ENCODE measurements at regions not wholly inside any gene's neighbourhood (a gene's known extent, or its start where the extent isn't known, plus 50 kb on each side); places are given as distances from the start of the nearest gene placed in this dataset.
"Not testable (repeated sequence)": the region's sequence is repeated elsewhere in the genome, so short reads cannot be mapped to it uniquely, and the experiment has no call there.

DNA sequence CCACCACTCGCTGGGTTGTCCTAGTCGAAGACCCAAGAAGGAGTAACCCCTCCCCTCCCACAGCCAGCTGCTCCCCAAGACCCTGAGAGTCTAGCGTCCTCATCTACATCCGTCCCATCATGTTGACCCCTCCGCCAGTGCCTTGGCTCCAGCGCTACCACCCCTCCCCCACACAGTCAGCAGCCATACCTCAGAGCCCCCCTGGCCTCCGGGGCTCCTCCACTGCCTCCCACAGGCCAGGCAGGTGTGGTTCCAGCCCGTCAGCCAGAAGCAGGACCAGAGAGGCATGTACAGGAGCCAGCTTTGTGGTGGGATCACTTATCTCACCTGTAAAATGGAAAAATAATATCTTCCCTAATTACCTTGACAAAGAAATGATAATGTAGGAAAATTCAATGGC, 51.5 kb upstream of the PHF21B start:
- no peak for DNase-seq

DNA sequence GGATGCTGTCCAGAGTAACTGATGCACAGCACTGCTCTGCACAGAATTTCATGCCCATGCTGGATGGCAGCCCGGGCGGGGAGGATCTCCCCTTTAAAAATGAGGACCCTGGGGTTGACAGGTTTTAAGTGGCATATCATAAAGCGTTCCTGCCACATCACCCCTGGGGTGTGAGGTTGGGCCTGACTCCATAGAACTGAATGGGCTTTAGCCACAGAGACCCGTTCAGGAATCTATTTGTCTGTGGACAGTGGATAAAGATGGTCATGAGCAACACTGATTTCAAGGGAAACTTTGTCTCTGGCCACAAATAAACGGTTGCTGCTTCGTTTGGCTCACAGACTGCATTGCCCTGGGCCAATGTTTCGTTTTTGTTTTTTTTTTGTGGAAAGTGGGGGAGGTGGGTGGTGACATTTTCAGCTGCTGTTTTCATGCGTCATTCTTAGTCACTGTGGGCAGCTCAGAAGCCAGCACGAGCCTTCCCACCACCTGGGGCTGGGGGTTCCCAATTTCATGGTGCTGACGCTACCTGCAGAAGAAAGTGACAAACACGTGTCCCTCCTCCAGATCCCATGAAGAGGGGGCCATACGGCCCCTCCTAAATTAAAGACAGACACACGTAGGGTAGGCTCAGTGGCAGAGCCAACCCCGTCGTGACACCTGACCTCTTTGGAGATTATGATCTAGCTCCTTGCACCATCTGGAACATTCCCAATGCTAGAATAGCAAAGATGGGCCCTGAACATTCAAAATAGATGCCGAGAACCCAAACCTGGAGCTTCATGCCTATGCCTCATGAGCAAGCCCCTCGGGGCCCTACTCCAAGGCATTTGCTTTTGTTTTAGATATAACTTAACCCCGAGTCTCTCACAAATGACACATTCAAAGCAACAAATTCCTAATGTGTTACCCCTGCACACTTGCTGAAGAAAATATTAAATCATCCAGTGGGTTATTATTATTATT, 54.8 kb upstream of the PHF21B start:
- DNase-seq: no peak

DNA sequence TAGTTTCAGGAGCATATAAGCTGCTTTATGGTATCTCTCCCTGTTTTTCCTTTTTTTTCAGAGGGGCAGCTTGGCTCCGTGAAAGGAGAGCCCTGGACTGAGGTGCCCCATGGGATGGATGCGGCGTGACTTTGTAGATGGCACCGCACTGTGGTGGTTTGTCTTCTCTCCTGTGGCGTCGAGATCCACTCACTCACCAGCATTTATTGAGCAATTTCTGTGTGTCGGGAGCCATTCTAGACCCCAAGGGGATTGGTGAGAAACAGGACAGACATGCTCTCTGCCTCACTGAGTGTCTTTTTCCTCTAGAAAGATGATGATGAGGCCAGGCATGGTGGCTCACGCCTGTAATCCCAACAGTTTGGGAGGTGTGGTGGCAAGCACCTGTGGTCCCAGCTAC, 55.9 kb upstream of the PHF21B start:
- no peak for DNase-seq

GRCh38 chr22:45067731-45068130, 57.9 kb upstream of the PHF21B start:
- DNase-seq: no peak

- DNase-seq: no peak
These were observed 60.1 kb upstream of the PHF21B start for GRCh38 chr22:45069925-45070324.

DNA sequence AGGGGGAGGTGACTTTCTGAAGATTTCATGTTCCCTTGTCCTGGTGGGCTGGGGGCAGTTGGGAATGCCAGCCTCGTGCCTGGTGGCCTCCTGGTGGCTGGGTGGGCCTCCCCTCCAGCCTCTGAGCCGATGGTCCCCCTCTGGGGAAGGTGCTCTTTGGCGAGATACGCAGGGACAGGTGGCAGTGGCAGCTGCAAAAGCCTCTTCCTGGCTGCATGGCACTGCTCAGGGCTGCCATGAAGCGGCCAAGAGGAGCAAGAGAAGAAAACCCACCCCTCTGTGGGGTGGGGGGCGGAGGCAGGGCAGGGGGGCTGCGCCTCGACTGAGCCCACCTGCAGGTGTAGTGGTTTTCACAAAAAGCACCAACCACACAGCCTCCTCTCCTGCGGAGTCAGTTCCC, 61.8 kb upstream of the PHF21B start:
- no peak for DNase-seq

DNA sequence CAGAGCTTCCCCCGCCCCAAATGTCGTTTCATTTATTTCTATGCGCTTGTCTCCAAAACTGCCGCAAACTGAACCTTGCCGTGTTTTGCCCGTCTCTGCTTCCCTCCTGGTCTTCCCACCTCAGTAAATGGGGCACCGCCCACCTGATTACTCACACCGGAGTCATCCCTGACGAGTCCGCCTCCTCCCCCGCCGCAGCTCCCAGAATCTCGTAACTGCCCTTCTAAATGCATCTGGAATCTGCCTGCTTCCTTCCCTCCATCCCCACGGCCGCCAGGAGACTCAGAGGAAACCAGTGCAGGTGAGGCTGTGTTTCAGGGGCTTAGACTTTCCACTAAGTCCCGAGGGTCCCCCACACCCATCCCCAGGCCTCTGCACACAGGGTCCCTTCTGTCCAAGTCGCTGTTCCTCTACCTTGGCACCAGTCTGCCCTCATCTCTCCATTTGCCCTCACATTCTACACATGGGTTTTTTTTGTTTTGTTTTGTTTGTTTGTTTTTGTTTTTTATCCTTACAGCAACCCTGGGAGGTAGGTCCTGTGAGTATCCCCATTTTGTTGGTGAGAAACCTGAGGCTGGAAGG, 62.6 kb upstream of the PHF21B start:
- no peak for DNase-seq

- DNase-seq: no peak
These were observed 63.3 kb upstream of the PHF21B start for GRCh38 chr22:45073064-45073463.

DNA sequence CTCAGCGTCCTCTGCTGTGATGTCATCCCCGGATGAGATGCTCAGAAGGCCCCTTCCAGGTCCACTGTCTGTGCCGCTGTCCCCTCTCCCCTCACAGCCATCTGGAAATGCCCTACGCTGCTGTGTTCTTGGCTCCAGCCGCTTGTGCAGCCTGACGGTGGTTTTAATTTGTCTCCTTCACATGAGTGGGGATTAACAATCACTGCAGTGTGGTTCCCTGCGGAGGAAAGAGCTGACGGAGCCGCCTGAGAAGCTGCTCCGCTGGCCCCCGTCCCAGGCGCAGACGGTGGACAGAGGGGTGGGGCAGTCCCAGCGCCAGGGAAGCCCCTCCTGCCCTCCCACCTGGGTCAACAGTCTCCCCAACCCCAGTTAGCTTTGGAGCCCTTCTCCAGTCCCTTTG, 67.5 kb upstream of the PHF21B start:
- DNase-seq: no peak

- no peak for DNase-seq
These were observed 68.1 kb upstream of the PHF21B start for GRCh38 chr22:45077826-45078334.

GRCh38 chr22:45082795-45083194, 73.0 kb upstream of the PHF21B start:
- DNase-seq: no peak

GRCh38 chr22:45083659-45084305, 74.0 kb upstream of the PHF21B start:
- no peak for DNase-seq

DNA sequence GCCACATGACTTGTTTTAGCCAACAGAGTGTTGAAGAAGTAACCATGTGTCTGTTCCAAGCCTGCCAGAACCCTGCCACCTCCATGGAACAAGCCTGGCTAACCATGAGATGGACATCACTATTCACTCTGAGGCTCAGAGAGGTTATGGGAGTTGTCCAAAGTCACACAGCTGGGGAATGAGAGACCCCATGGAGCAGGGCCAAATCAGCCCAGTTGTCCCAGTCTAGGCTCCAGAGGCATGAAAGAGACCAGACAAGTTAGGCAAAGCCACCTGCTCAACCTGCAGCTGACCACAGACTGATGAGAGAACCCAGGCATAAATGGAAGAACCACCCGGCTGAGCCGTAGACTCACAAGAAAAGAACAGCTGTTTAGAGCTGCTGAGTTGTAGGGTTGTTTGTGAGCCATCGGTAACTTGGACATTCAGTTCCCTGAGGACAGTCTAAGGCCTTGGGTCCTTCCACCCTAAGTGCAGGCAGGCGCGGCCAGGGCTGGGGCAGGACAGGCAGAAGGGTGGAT, 74.7 kb upstream of the PHF21B start:
- no peak for DNase-seq

GRCh38 chr22:45087802-45088201, 75.9 kb upstream of the NUP50 start:
- no peak for DNase-seq

- DNase-seq: no peak
These were observed 75.1 kb upstream of the NUP50 start for GRCh38 chr22:45088576-45088975.

DNA sequence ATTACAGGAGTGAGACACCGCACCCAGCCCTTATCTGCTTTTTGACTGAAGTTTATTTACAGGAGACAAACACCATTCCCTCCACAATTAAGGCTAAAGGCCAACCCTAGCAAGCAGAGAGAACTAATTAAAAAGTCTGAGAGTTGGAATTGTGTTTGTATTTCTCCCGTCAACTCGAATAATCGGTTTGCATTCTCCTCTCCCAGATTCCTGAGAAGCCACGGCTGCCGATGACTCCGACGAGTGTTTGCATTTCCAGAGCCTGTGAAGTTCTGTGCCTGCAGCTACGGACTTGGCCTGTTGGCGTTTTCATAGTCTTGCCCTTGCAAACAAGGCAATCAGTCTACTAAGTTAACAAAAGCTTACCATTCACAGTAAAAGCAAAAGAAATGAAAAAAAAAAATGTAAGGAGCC, 73.2 kb upstream of the NUP50 start:
- no peak for DNase-seq

DNA sequence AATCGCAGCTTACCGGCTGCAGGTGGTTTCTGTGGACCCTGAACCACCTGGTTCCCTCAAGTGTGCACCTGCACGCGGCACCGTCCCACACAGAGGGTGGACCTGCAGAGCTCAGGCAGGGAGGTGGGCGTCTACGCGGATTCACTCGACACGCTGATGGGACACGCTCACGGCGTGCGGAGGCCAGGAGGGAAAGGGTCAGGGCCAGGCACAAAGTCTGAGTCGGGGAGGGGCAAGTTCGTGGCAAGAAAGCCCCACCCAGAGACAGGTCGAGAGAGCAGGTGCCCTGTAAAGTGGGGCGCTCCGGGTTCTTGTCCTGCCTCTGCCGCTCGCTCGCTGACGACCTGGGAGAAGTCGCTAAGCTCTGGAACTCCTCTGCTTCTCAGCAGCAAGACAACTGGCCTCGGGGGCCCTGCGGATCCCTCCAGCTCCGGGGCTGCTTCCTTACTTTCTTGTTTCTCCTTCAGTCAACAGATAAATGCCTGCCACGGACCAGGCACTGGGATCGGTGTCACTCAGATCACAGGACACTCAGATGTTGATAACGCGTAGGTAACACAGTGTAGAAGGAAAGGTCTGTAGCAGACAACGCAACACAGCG, 72.4 kb upstream of the NUP50 start:
- no peak for DNase-seq

DNA sequence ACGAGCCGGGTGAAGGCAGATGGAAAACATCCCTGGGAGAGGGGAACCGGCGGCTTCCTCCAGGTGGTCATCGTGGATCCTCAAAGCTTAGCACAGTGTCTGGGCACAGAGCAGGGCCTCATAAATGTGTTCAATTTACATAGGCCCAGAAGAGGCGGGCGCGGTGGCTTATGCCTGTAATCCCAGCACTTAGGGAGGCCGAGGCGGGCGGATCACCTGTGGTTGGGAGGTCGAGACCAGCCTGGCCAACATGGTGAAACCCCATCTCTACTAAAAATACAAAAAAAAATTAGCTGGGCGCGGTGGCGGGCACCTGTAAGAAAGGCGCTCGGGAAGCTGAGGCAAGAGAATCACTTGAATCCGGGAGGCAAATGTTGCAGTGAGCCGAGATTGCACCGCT, 71.8 kb upstream of the NUP50 start:
- DNase-seq: not testable (repeated sequence)

DNA sequence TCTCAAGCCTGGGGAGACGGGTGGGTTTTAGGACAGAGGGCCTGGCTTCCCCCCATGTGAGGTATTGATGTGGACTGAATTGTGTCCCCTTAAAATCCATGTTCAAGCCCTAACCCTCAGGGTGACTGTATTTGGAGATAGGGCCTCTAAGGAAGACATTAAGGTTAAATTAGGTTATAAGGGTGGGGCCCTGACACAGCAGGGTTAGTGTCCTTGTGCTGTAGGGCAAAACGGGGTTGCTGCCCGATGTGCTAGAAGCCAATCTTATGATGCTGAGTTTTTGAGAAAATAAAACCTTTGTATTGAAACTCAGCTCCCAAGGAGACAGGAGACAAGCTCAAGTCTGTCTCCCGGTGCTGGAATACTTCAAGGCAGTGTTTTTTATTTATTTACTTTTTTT, 71.1 kb upstream of the NUP50 start:
- DNase-seq: no peak

GRCh38 chr22:45093609-45094008, 70.1 kb upstream of the NUP50 start:
- DNase-seq: no peak

DNA sequence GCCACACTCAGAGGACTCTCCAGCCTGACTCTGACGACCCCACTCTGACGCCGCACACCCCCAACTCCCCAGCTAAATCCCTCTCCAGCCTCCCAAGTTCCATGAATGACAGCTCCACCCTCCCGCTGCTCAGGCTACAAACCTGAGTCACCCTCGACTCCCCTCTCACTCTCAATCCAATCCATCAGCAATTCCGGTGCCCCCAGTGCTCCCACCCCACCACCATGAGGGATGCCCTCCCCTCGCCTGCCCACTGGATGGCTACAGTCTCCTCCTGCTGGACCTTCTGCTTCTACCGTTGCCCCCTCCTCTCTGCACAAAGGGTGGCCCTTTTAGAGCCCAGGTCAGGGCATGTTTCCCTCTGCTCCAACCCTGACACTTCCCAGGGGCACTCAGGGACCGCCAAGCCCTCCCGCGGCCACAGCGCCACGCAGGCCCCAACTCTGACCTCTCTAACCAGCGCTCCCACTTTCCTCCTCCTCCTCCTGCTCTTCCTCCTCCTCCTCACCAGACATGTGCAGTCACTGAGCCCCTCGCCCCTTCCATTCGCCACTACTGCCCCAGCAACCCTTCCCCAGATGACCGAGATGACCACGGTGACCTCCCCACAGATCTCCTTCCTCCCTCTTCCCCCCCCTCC, 69.5 kb upstream of the NUP50 start:
- no peak for DNase-seq

DNA sequence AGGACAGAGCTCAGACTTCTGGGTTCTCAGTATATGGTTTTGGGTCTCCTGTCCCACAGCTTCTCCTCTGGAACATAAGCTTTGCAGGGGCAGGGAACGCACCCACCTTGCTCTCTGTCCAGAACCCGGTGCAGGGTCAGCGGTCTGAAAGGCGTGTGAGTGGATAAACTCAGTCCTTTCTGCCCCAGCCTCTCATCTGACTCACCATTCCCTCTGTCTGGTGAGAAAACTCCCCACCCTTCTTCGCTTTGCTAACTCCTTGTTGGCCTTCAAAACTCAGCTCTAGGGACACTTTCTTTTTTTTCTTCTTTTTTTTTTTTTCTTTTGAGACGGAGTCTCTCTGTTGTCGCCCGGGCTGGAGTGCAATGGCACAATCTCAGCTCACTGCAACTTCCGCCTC, 68.9 kb upstream of the NUP50 start:
- no peak for DNase-seq

Measured in NCI-H2107 (cell line).